GM11168 (cell line): ENCODE measurements at regions not wholly inside any gene's neighbourhood (a gene's known extent, or its start where the extent isn't known, plus 50 kb on each side); places are given as distances from the start of the nearest gene placed in this dataset.
"Not testable (repeated sequence)": the region's sequence is repeated elsewhere in the genome, so short reads cannot be mapped to it uniquely, and the experiment has no call there.

ENCODE experiments used
- in situ Hi-C: fragments of 300-500 bp; cut with MboI; formaldehyde crosslinking; loops from one replicate; pipeline ENCODE4 v1.12.0; 2022; ENCODE audit warnings: low sequenced_read_pairs; ENCODE audit not compliant: unreplicated experiment

DNA sequence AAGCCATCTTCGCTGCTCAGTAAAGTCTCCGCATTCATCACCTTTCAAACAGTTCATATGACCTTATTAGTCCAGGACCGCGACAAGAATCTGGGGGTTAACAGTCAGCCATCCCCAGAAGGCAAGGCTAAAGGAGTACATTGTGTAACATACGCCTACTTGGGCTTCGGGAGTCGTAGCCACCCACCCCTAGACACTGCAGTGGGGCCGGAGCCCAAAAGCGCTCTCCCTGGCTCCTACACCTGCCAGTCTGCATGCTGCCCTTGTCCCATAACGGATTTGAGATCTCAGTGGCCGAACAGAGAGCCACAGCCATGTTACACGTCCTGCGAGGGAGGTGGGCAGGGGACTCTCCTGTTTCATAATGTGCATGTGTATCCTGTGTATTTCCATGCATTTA is 1405.5 kb downstream of the GRIK2 start:
- in situ Hi-C loops: no loop called here

DNA sequence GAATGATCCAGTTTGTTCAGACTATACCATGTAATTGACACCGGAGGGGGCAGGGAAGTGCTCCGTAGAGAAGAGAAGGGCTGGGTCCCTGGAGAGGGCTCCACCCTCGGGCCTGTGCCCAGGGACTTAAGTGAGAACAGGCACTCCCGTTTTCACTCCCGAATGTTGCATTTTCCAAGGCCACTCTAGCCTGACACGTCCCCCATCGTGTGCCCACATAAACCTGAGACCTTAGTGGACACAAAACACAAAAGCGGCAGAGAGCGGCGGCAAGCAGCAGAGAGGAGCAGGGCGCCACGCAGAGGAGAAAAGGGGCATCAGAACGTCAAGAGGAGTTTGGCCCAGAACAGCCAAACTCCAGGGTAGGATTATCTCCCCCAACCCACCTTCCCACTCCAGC is 1405.1 kb downstream of the GRIK2 start:
- in situ Hi-C loops: no loop called here

DNA sequence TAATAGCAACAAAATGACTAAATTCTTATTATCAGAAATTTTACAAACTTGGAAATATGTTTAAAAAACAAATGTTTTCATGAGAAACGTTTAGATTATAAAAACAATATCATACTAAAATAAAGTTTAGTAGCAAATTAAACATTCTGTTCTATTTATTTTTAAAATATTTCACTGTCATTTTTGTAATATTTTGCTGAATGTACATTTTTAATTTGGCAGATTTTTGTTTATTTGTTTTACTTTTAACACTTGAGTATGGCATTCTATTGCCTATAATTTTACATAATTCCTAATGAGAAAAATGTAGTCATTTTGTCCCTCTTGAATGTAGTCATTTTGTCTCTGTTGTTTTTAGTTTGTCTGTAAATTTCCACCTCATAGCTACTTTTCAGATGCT is 1400.2 kb downstream of the GRIK2 start:
- in situ Hi-C loops: no loop called here

DNA sequence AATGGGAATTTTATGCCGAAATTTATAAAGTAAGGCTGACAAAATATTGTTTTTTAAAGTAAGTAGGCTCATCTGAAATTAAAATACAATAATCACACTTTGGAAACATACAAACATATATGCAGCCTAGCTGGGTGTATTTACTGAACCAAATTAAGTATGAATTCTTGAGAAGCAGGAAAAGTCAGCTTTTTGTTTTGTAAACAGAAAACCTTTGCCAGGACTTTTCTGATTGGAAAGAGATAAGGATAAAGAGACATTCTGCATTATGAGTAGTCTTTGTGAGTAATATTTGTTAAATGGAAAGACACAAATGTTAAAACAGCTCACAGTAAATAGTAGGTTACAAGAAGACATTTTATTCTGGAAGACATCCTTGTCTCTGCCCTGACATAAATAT is 1380.8 kb downstream of the GRIK2 start:
- in situ Hi-C loops: no loop called here

DNA sequence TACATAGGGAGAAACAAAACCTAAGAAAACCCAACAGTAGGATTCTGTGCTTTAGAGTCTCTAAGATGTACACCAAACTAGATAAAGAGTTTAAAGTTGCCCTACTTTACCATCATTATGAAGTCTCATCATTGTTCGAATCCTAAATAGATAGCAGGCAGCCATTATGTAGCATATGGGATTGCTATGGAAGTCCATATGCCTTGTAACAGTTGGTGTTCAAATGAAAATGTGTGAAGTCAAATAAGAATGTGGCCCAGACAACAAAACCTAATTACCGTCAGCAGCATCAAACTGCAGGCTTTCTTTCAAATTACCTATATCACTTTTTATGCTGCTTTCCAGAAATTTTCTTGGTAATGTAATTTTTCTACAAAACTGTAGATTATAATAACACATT is 1380.1 kb downstream of the GRIK2 start:
- in situ Hi-C loops: no loop called here

DNA sequence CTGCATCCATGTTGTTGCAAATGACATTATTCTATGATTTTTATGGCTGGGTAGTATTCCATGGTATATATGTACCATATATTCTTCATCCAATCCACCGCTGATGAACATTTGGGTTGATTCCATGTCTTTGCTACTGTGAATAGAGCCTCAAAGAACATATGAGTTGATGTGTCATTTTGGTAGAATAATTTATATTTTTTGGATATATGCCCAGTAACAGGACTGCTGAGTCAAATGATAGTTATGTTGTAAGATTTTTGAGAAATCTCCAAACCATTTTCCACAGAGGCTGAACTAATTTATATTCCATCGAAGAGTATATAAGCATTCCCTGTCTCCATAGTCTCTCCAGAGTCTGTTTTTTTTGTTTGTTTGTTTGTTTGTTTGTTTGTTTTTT is 1373.5 kb downstream of the GRIK2 start:
- in situ Hi-C loops: no loop called here

DNA sequence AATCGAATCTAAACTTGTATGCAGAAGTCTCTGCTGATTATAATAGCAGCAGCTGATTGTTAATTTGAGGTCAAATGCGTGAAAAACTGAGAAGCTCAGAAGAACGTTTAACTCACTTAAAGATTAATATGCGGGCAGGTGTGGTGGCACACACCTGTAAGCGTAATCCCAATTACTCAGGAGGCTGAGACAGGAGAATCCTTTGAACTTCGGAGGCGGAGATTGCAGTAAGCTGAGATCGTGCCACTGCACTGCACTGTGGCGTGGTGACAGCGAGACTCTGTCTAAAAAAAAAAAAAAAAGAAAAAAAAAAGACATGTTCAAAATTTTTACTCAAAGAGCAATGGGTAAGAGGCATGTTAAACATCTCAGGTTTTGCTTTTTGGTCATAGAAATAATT is 1370.8 kb downstream of the GRIK2 start:
- in situ Hi-C loops: no loop called here

DNA sequence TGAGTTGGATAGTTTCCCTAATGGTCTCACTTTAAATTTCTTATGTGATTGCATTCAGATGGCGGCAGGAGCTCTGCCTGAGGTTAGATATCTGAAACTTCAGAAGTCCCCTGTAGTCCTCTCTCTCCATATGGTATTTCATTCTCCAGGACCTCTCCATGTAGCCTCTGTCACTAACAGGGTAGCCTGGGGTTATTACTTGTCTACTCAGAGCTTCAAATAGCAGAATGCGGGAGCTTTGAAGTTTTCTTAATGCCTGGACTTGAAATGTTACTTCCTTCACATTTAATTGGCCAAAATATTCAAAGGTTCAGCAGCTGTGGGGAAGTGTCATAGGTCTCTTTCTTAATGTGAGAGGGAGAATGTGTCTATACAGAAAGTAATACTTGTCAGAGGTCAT is 1370.4 kb downstream of the GRIK2 start:
- in situ Hi-C loops: no loop called here

DNA sequence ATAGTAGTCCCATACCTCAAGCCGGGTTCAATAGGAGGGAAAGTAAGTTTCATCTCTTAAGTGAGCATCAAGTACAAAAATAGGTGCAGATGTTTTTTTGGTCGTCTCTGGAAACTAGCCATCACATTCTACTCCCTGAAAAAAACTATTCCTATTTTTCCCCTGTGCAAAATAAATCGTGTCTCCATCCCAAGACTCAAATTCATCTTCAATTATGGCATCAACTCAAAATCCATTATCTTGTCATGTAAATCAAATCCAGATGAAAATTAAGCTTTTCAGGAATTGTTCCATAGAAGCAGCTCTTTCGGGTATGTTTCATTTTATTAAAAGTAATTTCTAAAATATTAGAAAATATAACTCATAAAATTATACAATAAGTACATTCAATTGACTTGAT is 1368.4 kb downstream of the GRIK2 start:
- in situ Hi-C loops: no loop called here

DNA sequence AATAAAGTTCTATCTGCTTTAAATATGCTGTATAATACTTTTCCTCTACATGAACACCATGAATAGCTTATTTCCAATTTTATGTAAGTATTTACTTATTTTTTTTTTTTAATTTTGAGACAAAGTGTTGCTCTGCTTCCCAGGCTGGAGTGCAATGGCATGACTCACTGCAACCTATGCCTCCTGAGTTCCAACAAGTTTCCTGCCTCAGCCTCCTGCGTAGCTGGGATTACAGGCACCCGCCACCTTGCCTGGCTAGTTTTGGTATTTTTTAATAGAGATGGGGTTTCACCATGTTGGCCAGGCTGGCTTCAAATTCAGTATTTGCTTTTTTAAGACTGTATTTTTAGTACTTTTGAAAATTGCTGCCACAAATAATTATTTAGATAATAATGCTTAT is 1365.9 kb downstream of the GRIK2 start:
- in situ Hi-C loops: no loop called here

DNA sequence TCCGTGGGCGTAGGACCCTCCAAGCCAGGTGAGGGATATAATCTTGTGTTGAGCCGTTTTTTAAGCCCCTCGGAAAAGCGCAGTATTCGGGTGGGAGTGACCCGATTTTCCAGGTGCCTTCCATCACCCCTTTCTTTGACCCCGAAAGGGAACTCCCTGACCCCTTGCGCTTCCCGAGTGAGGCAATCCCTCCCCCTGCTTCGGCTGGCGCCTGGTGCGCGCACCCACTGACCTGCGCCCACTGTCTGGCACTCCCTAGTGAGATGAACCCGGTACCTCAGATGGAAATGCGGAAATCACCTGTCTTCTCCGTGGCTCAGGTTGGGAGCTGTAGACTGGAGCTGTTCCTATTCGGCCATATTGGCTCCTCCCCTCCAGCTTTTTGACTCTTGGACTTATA is 1365.0 kb downstream of the GRIK2 start:
- in situ Hi-C loops: not testable (repeated sequence)

DNA sequence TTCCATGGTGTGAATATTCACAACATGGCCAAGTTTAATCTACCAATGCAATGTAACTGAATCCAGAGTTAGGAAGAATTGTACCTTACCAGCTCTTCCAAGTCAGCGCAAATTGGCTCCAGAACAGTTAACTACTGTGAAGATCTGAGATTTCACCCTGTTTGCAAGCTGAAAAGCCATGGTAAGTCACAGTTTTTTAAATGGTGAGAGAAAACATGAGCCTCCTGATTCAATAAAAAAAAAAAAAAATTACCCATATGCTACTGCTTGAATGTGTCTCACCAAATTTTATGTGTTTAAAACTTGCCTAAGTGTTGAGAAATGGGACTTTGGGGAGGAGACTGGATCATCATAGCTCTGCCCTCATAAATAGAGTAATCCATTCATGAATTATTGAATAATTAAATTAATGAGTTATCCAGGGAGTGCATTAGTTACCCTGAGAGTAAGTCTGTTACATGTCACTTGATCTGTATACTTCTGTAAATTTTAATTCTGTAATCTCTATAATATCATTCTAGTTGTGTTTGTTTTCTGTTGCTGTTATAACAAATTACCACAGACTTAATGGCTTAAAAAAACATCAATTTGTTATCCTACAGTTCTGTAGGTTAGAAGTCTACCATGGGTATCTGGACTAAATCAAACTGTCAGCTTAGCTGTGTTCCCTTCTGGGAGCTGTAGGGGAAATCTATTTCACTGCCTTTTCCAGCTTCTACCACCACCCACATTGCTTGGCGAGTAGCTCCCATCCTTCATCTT is 1355.9 kb downstream of the GRIK2 start:
- in situ Hi-C loops: no loop called here

DNA sequence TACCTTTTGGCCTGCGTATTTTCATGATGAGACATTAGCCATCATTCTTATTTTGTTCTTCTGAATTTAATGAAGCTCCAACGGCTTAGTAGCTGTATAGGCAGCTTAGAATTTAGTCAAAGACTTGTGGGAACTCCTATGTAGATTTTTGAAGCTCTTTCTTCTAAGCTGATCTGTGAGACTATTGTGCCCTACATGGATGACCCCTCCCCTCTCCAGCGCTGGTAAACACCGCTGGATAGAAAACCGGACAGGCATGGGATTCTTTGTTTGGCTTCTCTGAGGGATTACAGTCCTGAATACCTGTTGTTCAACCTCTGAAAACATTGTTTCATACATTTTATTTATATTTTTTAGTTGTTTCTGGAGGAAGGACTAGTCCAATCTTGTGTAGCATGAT is 1353.4 kb downstream of the GRIK2 start:
- in situ Hi-C loops: no loop called here

DNA sequence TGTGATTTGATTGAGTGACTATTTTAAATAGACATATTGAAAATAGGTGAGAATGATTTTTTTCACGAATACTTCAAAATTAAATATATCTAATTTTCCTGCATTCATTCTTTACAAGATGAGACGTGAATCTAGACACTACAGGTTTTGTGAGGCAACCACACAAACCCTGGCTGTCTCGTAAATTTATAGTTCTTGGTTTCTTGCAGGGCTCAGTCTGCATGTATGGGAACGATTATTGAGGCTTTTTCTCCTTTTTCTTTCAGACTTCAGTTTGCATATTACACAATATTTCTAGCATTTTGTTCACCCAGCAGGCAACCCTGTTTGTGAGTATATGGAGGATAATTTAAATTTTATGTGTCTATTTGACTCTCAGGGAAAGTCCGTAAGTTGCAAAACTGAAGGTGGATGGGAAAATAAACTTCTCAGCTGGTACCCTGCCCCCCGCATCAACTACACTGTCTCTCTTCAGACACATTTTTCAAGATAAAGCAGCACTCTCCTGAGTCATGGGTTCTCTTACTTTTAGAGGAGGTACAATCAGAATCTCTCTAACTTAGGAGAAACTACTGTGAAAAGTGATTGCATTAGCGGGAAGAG is 1349.3 kb downstream of the GRIK2 start:
- in situ Hi-C loops: no loop called here

DNA sequence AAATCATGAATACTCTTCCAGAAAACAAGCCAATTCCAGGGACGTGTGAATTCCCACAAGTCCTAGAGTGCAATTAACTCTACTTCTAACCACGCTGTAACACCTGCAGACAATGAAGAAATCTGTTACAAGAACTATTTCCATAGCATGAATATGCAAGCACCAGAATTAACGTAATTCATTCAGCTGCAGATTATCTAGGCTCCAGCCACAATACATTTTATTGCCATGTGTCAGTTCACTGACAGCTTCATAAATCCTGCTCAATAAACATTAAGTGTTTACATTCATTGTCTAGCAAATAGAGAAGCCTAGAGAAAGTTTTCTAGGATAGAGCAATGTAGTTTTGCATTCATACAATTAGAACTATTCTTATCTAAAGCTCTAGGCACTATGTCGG is 1348.5 kb downstream of the GRIK2 start:
- in situ Hi-C loops: no loop called here

DNA sequence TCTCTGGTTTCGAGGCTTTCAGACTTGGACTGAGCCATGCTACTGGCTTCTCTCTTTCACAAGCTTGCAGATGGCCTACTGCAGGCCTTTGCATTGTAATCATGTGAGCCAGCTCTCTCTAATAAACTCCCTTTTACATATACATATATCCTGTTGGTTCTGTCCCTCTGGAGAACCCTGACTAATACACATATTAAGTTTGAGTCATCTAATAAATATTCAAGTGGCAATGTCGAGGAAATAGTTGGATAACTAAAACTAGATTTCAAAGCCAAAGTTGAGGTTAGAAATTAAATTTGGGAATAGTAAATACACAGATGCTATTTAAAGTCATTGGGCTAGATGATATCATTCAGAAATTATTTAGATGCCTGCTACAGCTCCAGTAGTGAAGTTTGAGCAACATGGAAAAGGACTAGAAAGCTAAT is 1343.4 kb downstream of the GRIK2 start:
- in situ Hi-C loops: no loop called here

DNA sequence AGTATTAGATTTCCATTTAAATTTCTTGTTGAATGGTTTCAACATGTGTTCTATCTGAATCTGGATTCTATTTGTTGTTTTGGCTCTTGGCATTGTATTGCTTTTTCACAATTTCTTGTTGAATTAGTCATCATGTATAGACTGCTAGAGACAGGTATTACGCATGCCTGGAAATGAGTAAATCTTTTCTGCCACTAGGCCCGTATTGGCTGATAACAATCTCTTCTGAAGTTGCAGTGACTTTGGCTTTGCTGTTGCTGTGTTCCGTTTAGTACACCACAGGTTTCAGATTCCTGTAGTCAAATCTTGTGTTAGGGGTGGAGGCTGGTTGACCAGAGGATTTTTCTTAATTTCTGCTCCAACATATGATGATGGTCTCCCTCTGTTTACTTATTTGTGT is 1339.4 kb downstream of the GRIK2 start:
- in situ Hi-C loops: no loop called here

DNA sequence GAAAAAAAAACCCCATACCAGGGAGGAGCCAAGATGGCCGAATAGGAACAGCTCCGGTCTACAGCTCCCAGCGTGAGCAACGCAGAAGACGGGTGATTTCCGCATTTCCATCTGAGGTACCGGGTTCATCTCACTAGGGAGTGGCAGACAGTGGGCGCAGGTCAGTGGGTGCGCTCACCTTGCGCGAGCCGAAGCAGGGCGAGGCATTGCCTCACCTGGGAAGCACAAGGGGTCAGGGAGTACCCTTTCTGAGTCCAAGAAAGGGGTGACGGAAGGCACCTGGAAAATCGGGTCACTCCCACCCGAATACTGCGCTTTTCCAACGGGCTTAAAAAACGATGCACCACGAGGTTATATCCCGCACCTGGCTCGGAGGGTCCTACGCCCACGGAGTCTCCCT is 1328.6 kb downstream of the GRIK2 start:
- in situ Hi-C loops: not testable (repeated sequence)

DNA sequence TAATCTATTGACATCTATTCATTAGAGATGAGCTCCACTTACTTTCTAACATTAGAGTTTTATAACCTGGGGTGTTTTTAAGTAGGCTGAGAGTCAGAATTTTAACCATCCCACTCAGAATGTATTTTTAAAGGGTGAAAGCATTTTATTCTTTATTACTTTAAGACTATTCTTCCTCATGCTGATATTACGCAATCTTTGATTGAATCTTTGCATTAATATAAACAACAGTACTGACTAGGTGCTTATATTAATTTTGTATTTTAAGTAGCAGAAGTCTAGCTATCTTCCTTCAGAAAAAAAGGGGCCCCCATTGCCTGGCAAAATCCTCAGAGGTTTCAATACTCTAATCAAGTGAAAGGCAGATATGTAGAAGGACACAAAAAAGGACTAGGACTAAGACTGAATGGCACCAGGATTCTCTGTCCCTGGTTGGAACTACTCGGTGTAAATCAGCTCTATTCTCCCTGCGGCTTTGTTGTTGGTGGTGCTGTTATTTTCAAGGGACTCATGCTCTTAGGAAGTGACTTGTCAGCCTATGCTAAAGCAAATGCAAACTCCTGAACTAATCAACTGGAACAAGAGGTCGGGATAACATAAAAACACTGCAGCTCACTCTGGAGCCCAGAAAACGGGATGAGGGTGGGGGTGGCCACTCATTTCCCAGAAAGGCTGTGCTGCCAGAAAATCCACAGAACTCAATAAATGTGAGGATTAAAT is 1324.4 kb downstream of the GRIK2 start:
- in situ Hi-C loops: no loop called here

DNA sequence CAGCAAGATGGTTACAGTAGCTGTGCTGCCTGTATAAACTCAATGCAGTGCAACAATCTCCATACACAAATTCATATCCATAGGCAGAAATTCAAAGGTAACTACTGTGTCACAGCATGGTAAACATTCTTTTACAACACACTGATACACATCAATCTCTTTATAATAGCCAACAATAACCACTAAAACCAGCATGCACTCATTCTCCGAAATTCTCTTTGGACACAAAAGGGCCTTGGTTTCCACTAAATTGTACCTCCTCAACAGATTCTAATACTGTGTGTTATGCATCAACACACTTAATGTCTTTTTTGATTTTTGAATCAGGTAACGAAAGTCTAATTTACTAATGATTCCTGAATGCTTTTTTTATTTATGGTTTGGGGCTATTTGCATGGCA is 1323.7 kb downstream of the GRIK2 start:
- in situ Hi-C loops: no loop called here

DNA sequence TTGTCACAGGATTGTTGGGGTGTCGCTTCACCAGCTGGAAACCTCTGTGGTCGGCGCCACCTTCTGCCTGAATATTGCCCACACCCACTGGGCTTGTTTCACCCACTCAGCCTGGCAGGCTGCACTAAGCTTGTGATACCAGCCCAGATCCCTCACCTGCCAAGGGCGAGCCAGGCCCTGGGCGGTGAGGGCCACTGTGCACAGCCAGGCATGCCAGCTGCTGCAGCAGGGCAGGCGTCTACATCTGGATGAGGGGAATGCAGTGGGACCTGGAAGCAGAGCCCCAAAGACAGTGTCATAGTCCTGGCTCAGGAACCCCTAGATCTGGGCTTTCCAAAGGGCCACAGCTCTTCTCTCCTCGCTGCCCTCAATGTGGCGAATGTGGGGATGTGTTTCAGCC is 1307.5 kb downstream of the GRIK2 start:
- in situ Hi-C loops: no loop called here

DNA sequence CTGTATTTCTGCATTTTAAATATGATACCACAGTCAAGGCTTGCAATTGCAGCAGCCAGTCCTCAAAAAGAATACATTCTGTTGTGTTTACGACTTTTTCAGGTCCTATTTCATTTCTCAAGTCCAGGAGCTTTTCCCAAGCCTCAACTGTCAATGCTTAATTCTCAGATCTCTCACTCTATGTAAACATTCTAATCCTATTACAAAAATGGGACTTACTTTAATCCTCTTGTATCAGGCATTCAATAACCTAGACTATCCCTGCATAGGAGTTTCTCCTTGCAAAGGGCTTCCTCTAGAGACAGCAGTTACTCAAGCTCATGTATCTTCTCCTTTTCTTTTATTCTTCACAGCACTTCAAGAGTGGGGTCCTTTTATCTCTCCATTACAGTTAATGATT is 1293.0 kb downstream of the GRIK2 start:
- in situ Hi-C loops: no loop called here
